Fibroblast of skin of back (primary cell): ENCODE measurements at regions not wholly inside any gene's neighbourhood (a gene's known extent, or its start where the extent isn't known, plus 50 kb on each side); places are given as distances from the start of the nearest gene placed in this dataset.

Source experiments
- DNase-seq: peaks from one replicate; pipeline ENCODE4 v3.0.0-alpha.2; 2013

DNA sequence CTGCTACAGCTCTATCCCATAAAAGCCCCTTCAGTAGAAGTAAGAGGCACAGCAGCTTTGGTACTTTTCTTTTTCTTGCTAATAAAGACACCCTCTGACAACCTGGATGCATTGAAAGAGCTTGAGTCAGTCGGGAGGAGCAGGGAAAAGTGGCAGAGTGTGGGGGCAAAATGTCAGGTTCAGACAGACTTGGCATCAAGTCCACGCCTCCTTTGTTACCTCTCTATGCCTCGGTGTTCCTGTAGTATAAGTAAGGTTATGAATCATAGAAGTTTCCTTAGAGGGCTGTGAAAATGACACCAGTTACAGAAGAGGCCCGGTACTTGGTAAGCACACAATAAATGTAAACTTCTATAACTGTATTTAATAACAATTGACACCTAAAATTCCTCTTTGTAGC, 133.9 kb downstream of the ESM1 start:
- DNase-seq, result no peak

DNA sequence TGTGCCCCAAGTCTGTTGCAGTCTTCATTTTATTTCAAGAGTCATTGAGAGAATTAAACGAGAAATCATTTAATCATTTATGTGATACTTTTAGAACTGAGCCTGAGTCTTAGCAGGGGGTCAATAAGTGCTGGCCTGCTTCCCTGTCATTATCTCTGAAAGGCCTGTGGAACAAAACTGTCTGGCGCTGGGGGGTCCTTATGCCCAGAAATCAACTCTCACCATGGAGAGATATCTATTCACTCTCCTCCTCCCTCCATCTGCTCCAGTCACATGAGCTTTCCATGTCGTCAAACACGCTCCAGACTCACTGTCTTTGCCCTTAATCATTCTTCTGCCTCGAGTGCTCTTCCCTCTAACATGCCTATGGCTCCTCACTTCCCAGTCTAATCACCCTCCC, 136.8 kb downstream of the ESM1 start:
- no peak for DNase-seq

DNA sequence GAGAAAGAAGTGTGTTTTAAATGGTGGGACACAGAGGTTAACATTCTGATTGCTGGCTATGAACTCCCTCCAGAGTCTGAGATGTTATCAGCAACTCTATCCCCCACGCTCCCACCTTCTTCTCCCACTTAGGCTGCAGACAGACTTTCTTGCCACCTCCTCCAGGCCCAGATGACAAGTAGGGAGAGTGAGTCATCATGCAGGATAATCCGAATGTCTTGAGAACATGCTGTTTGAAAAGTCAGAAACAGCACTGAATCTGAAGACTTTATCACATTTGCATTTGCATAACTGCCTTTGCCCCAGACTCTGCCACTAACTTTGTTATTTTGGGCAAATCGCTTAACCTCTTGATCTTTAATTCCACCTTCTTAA, 139.8 kb downstream of the ESM1 start:
- peak; percentile 70 for DNase-seq

DNA sequence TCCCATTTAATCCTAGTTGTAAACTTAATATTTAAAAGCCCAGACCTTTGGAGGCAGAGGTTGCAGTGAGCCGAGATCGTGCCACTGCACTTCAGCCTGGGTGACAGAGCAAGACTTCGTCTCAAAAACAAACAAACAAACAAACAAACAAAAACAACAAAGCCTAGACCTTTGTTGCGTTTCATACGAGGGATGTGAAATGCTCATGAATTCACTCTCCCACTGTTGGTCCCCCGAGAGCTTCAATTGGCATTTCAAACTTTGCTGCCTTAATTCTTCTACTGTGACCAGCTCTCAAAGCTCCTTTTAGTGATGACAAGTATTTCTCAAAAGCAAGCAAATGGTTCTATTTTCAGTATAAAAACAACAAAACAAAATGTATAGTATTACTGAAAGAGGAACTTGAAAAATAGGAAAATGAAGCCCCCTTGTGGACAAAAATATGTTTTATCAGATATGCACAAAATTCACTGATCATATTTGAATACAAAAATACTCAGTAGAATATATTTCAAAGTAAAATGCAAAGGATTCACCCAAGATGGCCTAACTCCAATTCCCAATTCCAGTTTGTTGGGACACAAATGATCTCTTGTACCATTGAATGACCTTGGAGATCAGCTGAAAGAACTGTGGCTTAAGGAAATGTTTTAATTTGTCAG, 140.4 kb downstream of the ESM1 start:
- DNase-seq, result peak; percentile 78

DNA sequence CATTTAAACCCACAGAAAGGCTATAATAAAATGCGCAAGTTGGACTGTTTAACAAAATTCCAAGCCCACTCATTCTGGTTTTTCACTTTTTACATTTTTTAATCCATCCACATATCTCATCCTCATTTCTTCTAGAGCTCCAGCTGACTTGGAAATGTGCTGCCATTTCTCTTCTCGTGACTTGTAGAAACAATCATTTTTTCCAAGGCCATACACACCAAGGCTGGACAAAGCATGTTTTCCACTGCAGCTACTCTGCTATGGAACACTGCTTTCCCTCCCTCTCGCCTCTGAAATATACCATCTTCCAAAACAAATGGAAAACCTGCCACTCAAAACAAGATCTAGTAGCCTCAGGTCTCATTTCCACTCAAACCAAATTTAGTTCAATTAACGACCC, 141.1 kb downstream of the ESM1 start:
- no peak for DNase-seq

DNA sequence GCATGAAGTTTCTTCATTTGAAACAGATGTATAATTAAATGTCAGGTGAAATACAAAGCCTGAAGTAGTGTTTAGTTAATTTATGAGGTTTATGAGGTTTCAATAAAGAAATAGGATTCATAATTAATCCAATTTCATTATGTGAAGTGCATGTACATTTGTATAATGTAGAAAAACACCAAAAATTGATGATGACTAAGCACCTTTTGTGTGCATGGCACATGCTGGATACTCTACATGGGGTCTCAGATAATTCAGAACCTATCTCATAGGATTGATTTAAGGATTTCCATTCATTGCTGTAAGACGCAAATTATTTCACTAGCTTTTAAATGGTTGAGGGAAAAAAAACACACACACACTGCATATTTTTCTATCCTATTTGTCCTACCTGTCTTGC, 143.9 kb downstream of the ESM1 start:
- no peak for DNase-seq

DNA sequence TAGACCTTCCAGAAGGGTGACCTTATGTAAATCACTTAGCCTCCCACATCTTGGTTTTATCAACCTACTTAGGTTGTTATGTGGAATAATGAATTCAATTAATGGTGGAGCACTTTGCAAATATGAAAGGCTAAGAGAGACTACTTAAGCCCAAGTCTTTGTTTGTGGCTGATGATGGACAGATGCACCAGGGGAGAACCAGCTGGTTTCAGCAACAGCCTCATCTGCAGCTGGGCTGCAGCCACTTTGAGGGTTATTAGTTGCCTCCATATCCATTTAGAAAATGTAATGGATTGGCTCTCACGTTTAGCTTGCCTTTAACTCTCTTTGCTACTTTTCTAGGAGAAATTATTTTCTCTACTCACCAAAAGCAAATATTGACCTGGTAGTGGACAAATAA, 146.6 kb downstream of the ESM1 start:
- no peak for DNase-seq

DNA sequence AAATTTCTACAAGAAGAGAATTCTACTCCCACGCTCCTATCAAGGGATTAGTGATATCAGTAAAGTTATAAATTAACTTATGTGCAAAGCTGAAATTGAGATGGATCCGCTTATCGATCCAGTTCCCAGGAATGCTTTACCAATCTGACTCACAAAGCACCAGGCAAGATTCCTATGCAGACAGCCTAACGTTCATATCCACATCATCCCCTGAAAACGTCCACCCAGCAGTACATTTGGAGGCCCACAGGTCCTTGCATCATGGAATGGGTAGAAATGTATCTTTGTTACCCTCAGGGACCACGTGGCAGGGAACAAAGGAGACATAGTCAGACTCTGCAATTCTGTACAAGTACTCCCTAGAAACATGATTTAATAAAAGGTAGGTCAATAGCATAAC, 147.4 kb downstream of the ESM1 start:
- no peak for DNase-seq

DNA sequence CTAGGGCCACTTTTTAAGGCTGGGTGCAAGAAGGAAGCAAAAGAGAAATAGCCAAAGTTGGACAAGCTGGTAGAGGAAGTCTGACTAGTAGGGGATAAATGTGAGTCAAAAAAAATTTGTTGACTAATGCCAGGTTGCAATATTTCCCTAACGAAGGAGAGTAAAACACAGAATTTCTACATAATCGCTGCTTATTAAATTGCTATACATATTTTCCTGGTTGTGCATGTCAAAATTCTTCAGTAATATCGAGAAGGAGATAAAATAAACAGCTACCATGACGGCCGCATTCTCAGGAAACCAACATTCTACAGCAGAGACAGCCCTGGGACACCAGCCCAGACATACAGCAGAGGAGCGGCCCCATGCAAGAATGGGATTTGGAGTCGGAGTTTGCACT, 148.3 kb downstream of the ESM1 start:
- DNase-seq, result no peak

DNA sequence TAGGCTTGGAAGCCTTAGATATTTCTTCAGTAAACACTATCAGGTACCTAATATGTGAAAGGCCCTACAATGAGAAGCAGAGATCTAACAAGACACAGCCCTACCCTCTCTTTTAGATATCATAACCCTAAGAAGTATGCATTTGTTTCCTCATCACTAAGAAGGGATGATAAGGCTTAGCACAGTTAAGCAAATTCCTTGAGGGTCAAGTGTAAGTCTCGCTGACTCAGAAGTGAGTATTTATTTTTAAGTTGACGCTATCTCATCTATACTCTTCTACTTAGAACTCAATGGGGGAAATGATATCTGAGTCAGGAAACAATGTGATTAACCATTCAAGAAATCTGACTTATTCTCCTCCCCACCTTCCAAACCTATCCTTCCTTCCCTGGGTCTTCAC, 149.7 kb downstream of the ESM1 start:
- peak; percentile 34 for DNase-seq

DNA sequence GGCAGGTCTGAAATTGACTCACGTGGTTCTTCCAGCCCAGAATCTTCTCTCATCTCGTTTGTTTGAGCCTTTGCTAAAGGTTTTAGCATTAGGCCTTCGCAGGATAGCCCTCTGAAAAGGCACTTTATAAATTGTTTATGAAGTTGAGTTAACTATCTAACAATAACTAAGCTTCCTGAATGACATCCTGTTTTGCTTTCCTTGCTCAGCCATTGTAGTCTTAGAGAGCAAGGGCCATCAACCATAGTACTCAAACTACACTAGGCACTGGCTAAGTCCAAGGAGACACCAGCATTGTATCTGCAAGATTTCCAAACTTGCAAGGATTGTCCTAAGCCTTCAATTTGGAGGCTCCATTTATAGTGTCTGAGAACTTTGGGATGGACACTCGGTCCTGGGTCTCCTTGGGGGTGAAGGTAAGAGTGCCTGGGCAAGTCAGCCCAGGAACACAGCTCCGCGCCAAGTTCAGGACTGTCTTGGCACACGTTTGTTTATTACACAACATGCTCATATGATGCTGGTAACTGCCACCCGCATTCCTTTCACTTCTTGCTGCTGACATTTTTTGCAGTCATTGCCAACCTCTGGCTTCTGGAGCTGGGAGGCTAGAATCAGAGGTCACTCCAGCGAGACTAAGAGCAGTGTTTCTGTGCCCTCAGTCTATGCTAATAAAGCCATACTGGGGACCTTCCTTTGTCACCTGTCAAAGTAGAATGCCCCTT, 151.1 kb downstream of the ESM1 start:
- no peak for DNase-seq

DNA sequence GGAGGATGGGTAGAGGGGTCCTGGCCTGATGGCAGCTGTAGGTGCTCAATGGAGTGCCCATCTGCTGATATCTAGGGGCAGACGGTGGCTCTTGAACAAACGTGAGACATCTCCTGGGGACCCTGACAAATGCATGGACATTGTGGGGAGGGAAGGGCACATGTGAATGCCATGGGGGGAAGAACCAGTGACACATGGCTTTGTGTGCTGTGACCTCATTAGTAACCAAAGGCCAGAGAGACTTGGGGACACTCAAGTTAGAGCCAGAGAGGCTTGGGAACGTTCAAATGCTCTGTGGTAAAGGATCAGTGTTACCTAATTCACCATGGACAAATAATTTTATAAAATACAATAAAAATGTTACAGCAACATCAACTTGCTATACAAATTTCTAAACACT, 151.8 kb downstream of the ESM1 start:
- no peak for DNase-seq

DNA sequence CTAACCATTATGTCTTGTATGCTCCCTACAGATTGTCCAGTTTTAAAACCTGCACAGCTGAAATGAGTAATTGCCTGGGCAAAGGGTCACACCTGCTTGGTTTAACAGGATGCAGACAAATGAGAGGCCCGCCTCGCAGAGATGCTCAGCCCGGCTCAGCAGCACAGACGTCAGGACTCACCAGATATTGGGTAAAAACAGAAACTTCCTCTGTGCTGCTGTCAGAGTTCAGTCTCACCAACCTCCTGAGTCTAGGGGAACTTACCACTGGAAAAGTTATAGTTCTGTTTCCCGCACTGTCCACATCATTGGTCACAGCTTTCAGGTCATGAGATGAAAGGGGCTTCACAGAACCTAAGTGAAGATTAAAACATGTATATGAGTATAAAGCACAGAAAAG, 152.5 kb downstream of the ESM1 start:
- DNase-seq, result no peak

DNA sequence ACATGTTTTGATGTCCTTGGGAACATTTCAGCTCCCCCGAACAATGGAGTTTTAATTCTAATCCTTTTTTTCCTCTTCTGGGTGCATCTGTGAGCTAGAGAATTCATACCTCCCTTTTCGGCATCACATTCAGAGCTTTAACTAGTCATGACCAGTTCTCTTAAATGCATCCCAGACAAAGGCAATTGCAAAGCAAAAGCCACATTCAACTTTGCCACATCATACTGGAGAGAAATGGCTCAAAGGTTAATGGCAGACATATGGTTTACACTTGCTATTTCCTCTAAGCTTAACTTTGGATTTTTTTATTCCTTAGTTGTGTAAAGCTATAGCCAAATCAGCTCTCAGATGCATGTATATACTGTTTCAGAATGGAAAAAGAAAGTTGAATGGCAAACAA, 153.3 kb downstream of the ESM1 start:
- DNase-seq, result no peak

DNA sequence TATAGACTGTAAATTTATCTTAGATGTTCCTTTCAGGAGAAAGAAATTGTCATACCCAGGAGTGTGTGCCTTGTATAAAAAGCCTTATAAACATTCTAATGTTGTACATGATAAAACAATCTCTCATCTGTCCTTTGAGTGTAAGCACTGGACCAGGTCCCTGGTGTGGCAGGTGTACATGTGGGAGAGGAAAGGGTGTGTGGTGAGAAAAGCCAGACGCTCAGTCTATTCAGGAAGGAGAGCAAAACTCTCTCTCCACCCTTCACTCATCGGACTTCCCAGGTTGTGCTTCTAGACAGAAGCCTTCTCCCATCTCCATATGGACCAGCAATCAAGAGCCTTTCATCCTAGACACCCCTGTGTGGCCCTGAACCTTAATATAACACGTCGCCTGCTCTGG, 154.2 kb downstream of the ESM1 start:
- no peak for DNase-seq

DNA sequence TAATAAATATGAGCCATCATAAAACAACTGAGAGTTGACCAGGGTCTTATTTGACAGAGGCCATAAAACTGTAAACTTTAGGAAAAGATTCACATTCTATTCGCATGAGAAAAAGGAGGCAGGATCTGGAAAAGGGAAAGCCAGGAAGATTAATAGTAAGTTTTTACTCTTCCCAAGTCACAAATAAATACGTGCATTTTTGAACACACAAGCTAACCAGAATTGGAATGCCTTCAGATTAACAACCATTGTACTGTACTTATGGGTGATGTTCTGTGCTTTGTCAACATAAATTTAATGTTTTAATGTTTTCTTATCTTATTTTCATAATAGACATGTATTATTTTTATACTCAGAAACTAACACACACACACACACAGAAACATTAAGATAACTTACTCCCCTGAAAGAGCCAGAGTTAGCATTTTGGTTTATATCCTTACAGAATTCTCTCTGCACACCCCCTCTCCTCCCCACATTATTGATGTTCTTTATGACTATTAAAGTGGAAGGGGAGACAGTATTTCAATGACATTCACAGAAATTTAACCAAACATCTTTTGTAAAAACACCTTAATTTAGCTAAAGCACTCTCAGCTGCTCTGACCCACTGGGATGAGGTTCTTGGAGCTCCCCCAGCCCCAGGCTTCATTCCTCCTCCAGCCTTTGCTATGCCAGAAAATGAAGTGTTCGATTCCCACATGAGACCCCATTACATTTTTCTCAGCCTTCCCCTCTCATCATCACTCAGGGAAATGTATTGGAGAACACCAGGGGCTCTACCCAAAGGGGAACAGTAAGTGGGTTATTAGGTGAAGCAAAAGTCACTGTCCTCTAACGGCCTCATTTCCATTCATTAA, 155.5 kb downstream of the ESM1 start:
- DNase-seq, result no peak

DNA sequence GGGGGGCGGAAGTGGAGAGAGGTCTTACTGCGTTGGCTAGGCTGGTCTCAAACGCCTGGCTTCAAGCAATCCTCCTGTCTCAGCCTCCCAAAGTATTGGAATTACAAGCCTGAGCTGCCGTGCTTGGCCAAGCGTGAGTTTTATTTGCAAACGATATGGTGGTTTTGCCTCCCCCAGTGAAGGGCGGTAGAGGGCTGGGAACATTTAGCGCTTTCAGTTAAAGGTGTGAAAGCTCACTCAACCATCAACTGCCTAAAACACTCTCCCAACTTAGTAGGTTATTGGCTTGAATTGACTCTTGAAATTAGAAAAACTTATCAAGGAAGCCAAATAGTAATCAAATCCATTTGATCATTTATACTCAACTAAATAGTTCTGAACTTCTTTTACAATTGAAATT, 156.3 kb downstream of the ESM1 start:
- DNase-seq, result no peak

DNA sequence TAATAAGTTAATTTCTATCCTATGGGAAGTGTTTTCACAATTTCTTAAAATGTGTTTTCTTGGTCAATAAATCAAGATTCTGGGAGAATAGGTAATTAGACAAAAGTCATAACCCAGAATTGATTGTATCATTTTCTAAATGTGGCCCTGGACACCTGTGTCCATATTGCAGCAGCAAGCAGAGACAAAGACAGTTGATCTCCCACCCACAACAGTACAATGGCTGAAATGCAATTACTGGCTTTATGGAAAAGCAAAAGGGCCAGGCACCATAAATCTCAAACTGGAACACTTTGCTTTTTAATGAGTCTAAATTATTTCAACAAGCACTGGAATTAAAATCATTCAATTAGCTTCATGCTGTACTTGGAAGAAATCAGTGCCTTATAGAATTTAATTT, 157.2 kb downstream of the ESM1 start:
- no peak for DNase-seq

DNA sequence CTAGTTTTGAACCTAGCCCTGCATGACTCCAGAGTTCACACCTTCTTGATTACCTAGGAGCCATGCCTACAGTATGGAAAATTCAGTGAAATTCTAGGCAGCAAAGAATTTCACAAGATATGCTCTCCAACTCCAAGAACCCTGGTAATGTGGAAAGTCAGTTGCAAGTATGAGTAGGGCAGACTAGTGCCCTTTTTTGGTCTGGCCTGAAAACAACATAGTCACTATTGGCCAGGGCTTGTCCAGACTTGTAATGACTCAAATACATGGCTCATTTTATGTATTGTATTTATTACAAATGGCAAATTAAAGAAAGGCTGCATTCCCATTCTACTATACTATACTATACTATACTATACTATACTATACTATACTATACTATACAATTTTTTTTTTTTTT, 160.4 kb downstream of the ESM1 start:
- peak; percentile 56 for DNase-seq

DNA sequence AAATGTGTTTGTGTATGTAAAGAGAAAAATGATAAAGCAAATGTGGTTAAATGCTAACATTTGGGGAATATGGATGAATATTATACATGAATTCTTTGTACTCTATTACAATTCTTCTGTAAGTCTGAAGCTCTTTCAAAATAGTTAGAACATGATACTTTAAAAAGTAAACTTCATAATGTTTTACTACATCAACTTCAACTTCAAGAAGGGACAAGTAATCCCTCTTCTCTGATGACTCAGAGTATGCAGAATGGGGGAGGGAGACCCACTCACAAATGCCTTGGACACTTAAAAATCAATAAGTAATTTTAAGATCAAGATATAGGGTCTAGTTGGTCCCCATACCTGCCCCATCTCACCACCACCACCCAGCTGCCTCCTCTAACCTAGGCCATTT, 162.4 kb downstream of the ESM1 start:
- DNase-seq, result peak; percentile 20

DNA sequence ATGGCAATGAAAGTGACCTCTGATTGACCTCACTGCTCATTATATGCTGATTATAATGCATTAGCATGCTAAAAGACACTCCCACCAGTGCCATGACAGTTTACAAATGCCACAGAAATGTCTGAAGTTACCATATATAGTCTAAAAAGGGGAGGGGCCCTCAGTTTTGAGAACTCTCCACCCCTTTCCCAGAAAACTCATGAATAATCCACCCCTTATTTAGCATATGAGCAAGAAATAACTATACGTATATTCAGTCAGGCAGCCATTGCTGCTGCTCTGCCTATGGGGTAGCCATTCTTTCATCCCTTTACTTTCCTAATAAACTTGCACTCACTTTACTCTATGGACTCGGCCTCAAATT, 163.1 kb downstream of the ESM1 start:
- peak; percentile 9 for DNase-seq

DNA sequence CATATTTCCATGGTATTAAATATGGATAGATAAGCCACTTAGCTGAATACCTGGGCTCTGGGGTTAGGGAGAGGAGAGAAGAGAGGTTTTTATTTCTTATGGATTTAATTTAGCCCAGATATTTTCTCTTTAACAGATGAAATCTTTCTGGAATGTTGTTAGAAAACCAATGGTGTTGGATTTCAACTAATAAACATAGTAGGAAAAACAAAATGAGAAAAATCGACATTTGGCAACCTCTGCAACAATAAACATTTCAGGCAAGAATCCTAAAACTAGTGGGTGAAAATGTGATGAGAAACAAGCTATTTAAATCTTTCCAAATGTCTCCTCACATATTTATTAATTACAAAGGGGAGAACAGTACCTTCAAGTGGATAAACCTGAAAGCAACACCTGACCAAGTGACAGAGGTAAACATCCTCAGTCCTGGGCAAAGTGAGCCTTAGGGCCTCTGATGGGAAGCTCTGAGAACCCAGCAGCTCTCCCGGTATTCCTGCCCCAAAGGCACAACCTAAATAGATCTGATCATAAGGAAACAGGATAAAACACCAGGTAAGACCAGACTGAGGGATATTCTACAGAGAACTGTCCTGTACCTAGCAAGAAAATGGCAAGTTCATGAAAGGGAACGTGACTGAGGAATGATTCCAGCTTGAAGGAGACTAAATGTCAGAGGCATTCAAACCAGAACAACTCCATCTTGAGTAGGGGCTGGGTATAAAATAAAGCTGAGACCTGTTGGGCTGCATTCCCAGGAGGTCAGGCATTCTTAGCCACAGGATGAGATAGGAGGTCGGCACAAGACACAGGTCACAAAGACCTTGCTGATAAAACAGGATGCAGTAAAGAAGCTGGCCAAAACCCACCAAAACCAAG, 163.7 kb downstream of the ESM1 start:
- DNase-seq, result no peak
